H1 (cell line): ENCODE measurements at regions not wholly inside any gene's neighbourhood (a gene's known extent, or its start where the extent isn't known, plus 50 kb on each side); places are given as distances from the start of the nearest gene placed in this dataset.

Source experiments
- CTCF ChIA-PET: fragments of 300-600 bp; sonication (Branson Sonifier 250); formaldehyde crosslinking; loops from one replicate; lab custom pipeline; 2021; ENCODE audit not compliant: partially characterized antibody; lab: Charles Lee
- POLR2A ChIA-PET: fragments of 300-600 bp; sonication (Branson Sonifier 250); formaldehyde crosslinking; loops from one replicate; lab custom pipeline; 2021; ENCODE audit warnings: inconsistent platforms; ENCODE audit not compliant: partially characterized antibody; lab: Charles Lee
- DNase-seq, 2 experiments: peaks; one replicate each; pipeline versions ENCODE4 v3.0.0 to v3.0.0-alpha.2; 2010 to 2022; ENCODE audit warnings: low spot score in 2 of 2, low read depth in 1 of 2, mixed read lengths in 1 of 2
- FAIRE-seq: peaks from 2 replicates; lab custom pipeline; 2011; peaks lifted over from hg19 to GRCh38; lab: Jason Lieb, UNC
- H2AFZ ChIP-seq: 2 replicates; pipeline ENCODE4 v1.8.1; 2012; ENCODE audit warnings: low read length, inconsistent platforms
- H2AK5ac ChIP-seq: 2 replicates; pipeline ENCODE4 v1.6.1; 2013; ENCODE audit warnings: low read depth, low read length
- H2BK120ac ChIP-seq: replicated peaks from 2 replicates; pipeline ENCODE3; 2013; ENCODE audit warnings: low read depth, low read length, inconsistent platforms
- H2BK12ac ChIP-seq: 2 replicates; pipeline ENCODE4 v1.6.1; 2013; ENCODE audit warnings: low read depth, low read length
- H2BK15ac ChIP-seq: 2 replicates; pipeline ENCODE4 v1.6.1; 2013; ENCODE audit warnings: low read length
- H2BK20ac ChIP-seq: 2 replicates; pipeline ENCODE4 v1.6.1; 2013; ENCODE audit warnings: low read length
- H2BK5ac ChIP-seq: 2 replicates; pipeline ENCODE4 v1.6.1; 2013; ENCODE audit warnings: low read depth, low read length
- H3K14ac ChIP-seq: 2 replicates; pipeline ENCODE4 v1.6.1; 2013; ENCODE audit warnings: inconsistent platforms; ENCODE audit not compliant: insufficient read length
- H3K18ac ChIP-seq: 2 replicates; pipeline ENCODE4 v1.6.1; 2013; ENCODE audit warnings: low read length; ENCODE audit errors: extremely low read depth
- H3K23ac ChIP-seq: 2 replicates; pipeline ENCODE4 v1.6.1; 2013; ENCODE audit warnings: inconsistent platforms; ENCODE audit not compliant: insufficient read length
- H3K23me2 ChIP-seq: 2 replicates; pipeline ENCODE4 v1.6.1; 2013; ENCODE audit warnings: low read depth, low read length
- H3K27ac ChIP-seq: 2 replicates; pipeline ENCODE4 v1.6.1; 2011; ENCODE audit warnings: low read depth, low read length, inconsistent platforms
- H3K27me3 ChIP-seq, 4 experiments: replicated peaks in 1 of 4; 1 replicate in 1 of 4; 2 replicates in 3 of 4; pipeline versions ENCODE4 v1.6.1 to v1.8.1; 2011 to 2013; ENCODE audit warnings: low read length in 3 of 4, mild to moderate bottlenecking in 3 of 4, inconsistent platforms in 2 of 4, mixed read lengths in 2 of 4, moderate library complexity in 1 of 4; ENCODE audit not compliant: control insufficient read depth in 3 of 4, insufficient read depth in 3 of 4; ENCODE audit errors: extremely low read depth in 1 of 4
- H3K36me3 ChIP-seq, 4 experiments: 2 replicates each; pipeline versions ENCODE4 v1.6.1 to v1.8.1; 2011 to 2013; ENCODE audit warnings: mild to moderate bottlenecking in 4 of 4, low read length in 3 of 4, moderate library complexity in 2 of 4, control low read depth in 1 of 4, inconsistent platforms in 1 of 4; ENCODE audit not compliant: insufficient read depth in 4 of 4, control insufficient read depth in 2 of 4
- H3K4ac ChIP-seq: replicated peaks from 2 replicates; pipeline ENCODE3; 2013; ENCODE audit warnings: low read length, low read depth, mixed read lengths, inconsistent platforms; ENCODE audit not compliant: insufficient read length
- H3K4me1 ChIP-seq, 4 experiments: replicated peaks in 1 of 4; 1 replicate in 1 of 4; 2 replicates in 3 of 4; pipeline versions ENCODE4 v1.6.1 to v1.8.1; 2011 to 2013; ENCODE audit warnings: low read length in 3 of 4, inconsistent platforms in 2 of 4, mixed read lengths in 1 of 4; ENCODE audit not compliant: insufficient read depth in 4 of 4, control insufficient read depth in 3 of 4
- H3K4me2 ChIP-seq, 2 experiments: 2 replicates each; pipeline versions ENCODE4 v1.6.1 to v1.8.1; 2011 to 2013; ENCODE audit warnings: low read depth in 2 of 2, low read length in 2 of 2, control low read depth in 1 of 2, inconsistent platforms in 1 of 2, mild to moderate bottlenecking in 1 of 2; ENCODE audit not compliant: insufficient read depth in 1 of 2
- H3K4me3 ChIP-seq, 4 experiments: fragments of 200-600, 300-600 bp in 1 of 4; sonication (generic), shearing (Covaris generic), sonication (Bioruptor Twin) in 1 of 4; 2 replicates each; pipeline versions ENCODE4 v1.5.1 to v1.8.1; 2011 to 2016; ENCODE audit warnings: low read length in 4 of 4, low read depth in 3 of 4, control low read depth in 2 of 4, inconsistent platforms in 2 of 4, mild to moderate bottlenecking in 2 of 4, mixed read lengths in 1 of 4, moderate library complexity in 1 of 4; ENCODE audit not compliant: insufficient read depth in 2 of 4; ENCODE audit errors: extremely low read depth in 1 of 4
- H3K56ac ChIP-seq: replicated peaks from 2 replicates; pipeline ENCODE3; 2013; ENCODE audit warnings: low read depth, mild to moderate bottlenecking, mixed read lengths, low read length, inconsistent platforms; ENCODE audit not compliant: insufficient read length
- H3K79me1 ChIP-seq: 2 replicates; pipeline ENCODE4 v1.6.1; 2013; ENCODE audit warnings: low read depth, low read length, control low read depth
- H3K79me2 ChIP-seq, 2 experiments: 2 replicates each; pipeline versions ENCODE4 v1.6.1 to v1.8.1; 2012 to 2013; ENCODE audit warnings: low read length in 2 of 2, mild to moderate bottlenecking in 2 of 2, inconsistent platforms in 1 of 2; ENCODE audit not compliant: insufficient read depth in 2 of 2, control insufficient read depth in 1 of 2
- H3K9ac ChIP-seq, 4 experiments: replicated peaks in 1 of 4; 1 replicate in 1 of 4; 2 replicates in 3 of 4; pipeline versions ENCODE4 v1.6.1 to v1.8.1; 2011 to 2013; ENCODE audit warnings: low read depth in 3 of 4, low read length in 3 of 4, control low read depth in 2 of 4, mild to moderate bottlenecking in 2 of 4, moderate library complexity in 2 of 4, inconsistent platforms in 1 of 4; ENCODE audit errors: extremely low read depth in 1 of 4
- H3K9me3 ChIP-seq, 2 experiments: 2 replicates each; pipeline versions ENCODE4 v1.6.1 to v1.8.1; 2012 to 2013; ENCODE audit warnings: mild to moderate bottlenecking in 2 of 2, moderate library complexity in 2 of 2, control low read depth in 1 of 2, inconsistent platforms in 1 of 2, low read depth in 1 of 2, low read length in 1 of 2, mixed read lengths in 1 of 2; ENCODE audit not compliant: insufficient read depth in 2 of 2
- H4K20me1 ChIP-seq, 2 experiments: replicated peaks in 1 of 2; 2 replicates each; pipeline versions ENCODE3 to v1.8.1; 2011 to 2013; ENCODE audit warnings: inconsistent platforms in 2 of 2, low read length in 2 of 2, mild to moderate bottlenecking in 1 of 2; ENCODE audit not compliant: insufficient read depth in 2 of 2, control insufficient read depth in 1 of 2
- H4K5ac ChIP-seq: 2 replicates; pipeline ENCODE4 v1.6.1; 2013; ENCODE audit warnings: low read length, low read depth, mixed read lengths, inconsistent platforms; ENCODE audit not compliant: insufficient read length
- H4K8ac ChIP-seq: 2 replicates; pipeline ENCODE4 v1.8.0; 2013; ENCODE audit warnings: mild to moderate bottlenecking, moderate library complexity, low read length, inconsistent platforms; ENCODE audit not compliant: insufficient read depth; ENCODE audit errors: extremely low read depth
- H4K91ac ChIP-seq: replicated peaks from 2 replicates; pipeline ENCODE3; 2013; ENCODE audit warnings: low read length, mixed read lengths, inconsistent platforms; ENCODE audit not compliant: insufficient read length
- PHF8 ChIP-seq: fragments of 200-600 bp; sonication (generic); conservative IDR thresholded peaks from 2 replicates; pipeline ENCODE4 v1.7.1; 2012; ENCODE audit warnings: low read depth, mild to moderate bottlenecking, inconsistent platforms, low read length, moderate library complexity
- WGBS, 2 experiments: shearing (Covaris generic) in 1 of 2; methylation state at CpG; one replicate each; pipeline versions ENCODE4 v1.1.6 to v1.1.7; 2013 to 2015; ENCODE audit warnings: low lambda C conversion rate in 2 of 2, mixed read lengths in 2 of 2, inconsistent platforms in 1 of 2, low coverage in 1 of 2, missing lambda C conversion rate in 1 of 2; ENCODE audit not compliant: insufficient replicate concordance in 2 of 2, insufficient coverage in 1 of 2, insufficient read length in 1 of 2; ENCODE audit errors: extremely low coverage in 1 of 2, missing lambda C conversion rate in 1 of 2; 5-methylcytosine and 5-hydroxymethylcytosine counted together

- CTCF ChIA-PET = no interaction called here
- no peak for TF ChIP-seq PHF8
These were observed 689.7 kb upstream of the BCHE start for GRCh38 chr3:166526881-166527280.

More at GRCh38 chr3:166526881-166527280, 689.7 kb upstream of the BCHE start:
- H4K5ac ChIP-seq = no peak overlapping the region
- no peaks in the 10 kb centered on the region for H4K20me1 ChIP-seq
- H2BK20ac ChIP-seq = no peak overlapping the region
- H2BK15ac ChIP-seq = no peak overlapping the region
- H3K36me3 ChIP-seq = no peaks in the 10 kb centered on the region
- H3K4me2 ChIP-seq = no peak overlapping the region
- POLR2A ChIA-PET = no interaction called here
- no peak overlapping the region for H3K27ac ChIP-seq
- H4K8ac ChIP-seq = no peak overlapping the region
- DNase-seq (no peak), FAIRE-seq (no peak)
- no peak overlapping the region for H2BK120ac ChIP-seq
- no peaks in the 10 kb centered on the region for H3K79me2 ChIP-seq
- H4K91ac ChIP-seq = no peak overlapping the region
- H3K79me1 ChIP-seq = no peaks in the 10 kb centered on the region
- no peaks in the 10 kb centered on the region; the same call in 1 of the 2 replicates for H3K23me2 ChIP-seq
- H3K14ac ChIP-seq = no peak overlapping the region
- H3K23ac ChIP-seq = no peak overlapping the region
- H3K9me3 ChIP-seq = peaks cover 7 to 14% of the 10 kb centered on the region in 2 experiments
- H2BK12ac ChIP-seq = no peak overlapping the region
- H3K4me1 ChIP-seq = peaks cover 0 to 2% (median under 1%) of the 10 kb centered on the region in 4 experiments; a peak in 1 of 7 replicates
- no peak overlapping the region for H3K18ac ChIP-seq
- H2AFZ ChIP-seq = no peak overlapping the region; the same call in 1 of the 2 replicates
- no peak overlapping the region for H3K4ac ChIP-seq
- no peak overlapping the region for H3K9ac ChIP-seq
- WGBS, 2 experiments = 90% methylated on average over 2 of the region's 2 CpGs; no CpG with 5 or more reads in 1 of the 2 experiments
- H2BK5ac ChIP-seq = no peak overlapping the region
- no peak overlapping the region for H3K56ac ChIP-seq
- H3K4me3 ChIP-seq = no peak overlapping the region
- no peaks in the 10 kb centered on the region for H3K27me3 ChIP-seq
- H2AK5ac ChIP-seq = no peak overlapping the region
